GM12878 (cell line): ENCODE measurements at regions not wholly inside any gene's neighbourhood (a gene's known extent, or its start where the extent isn't known, plus 50 kb on each side); places are given as distances from the start of the nearest gene placed in this dataset.

Experiments
- KDM1A ChIP-seq: fragments of 200-600 bp; sonication (generic); IDR thresholded peaks from 2 replicates; pipeline ENCODE4 v1.6.1; 2016; ENCODE audit warnings: borderline replicate concordance
- POLR2AphosphoS5 ChIP-seq: IDR thresholded peaks from 2 replicates; pipeline ENCODE4 v1.6.1; 2011; ENCODE audit warnings: mild to moderate bottlenecking, low read length, inconsistent platforms
- SUPT20H ChIP-seq: IDR thresholded peaks from 2 replicates; pipeline ENCODE4 v1.6.1; 2011; ENCODE audit warnings: low read depth, mild to moderate bottlenecking, low read length, moderate library complexity, borderline replicate concordance; ENCODE audit not compliant: control insufficient read depth
- ZBTB33 ChIP-seq: fragments of 450-650 bp; IDR thresholded peaks from 2 replicates; pipeline ENCODE4 v1.6.1; 2017; ENCODE audit warnings: mild to moderate bottlenecking
- TF ChIP-seq, protein P1 (sequence below), 3 experiments: IDR thresholded peaks in 2 of 3; conservative IDR thresholded peaks in 1 of 3; 2 replicates each; pipeline ENCODE4 v1.5.1; 2011; ENCODE audit warnings: low read depth in 3 of 3, low read length in 3 of 3, mild to moderate bottlenecking in 3 of 3, control low read depth in 2 of 3, moderate library complexity in 2 of 3, inconsistent platforms in 1 of 3, mixed read lengths in 1 of 3; ENCODE audit not compliant: control insufficient read depth in 2 of 3, insufficient read depth in 1 of 3; ENCODE audit errors: extremely low read depth in 1 of 3
- TF ChIP-seq, protein P2 (sequence below): IDR thresholded peaks from 2 replicates; pipeline ENCODE4 v1.6.1; 2012; ENCODE audit warnings: low read depth, low read length, improper control_type of control experiment
- TF ChIP-seq, protein P3 (sequence below): IDR thresholded peaks from 2 replicates; pipeline ENCODE4 v1.6.1; 2012; ENCODE audit warnings: low read depth, low read length, improper control_type of control experiment

GRCh38 chr12:61564466-61564865 is 695.7 kb upstream of the USP15 start:
- TF ChIP-seq, protein P1, sequence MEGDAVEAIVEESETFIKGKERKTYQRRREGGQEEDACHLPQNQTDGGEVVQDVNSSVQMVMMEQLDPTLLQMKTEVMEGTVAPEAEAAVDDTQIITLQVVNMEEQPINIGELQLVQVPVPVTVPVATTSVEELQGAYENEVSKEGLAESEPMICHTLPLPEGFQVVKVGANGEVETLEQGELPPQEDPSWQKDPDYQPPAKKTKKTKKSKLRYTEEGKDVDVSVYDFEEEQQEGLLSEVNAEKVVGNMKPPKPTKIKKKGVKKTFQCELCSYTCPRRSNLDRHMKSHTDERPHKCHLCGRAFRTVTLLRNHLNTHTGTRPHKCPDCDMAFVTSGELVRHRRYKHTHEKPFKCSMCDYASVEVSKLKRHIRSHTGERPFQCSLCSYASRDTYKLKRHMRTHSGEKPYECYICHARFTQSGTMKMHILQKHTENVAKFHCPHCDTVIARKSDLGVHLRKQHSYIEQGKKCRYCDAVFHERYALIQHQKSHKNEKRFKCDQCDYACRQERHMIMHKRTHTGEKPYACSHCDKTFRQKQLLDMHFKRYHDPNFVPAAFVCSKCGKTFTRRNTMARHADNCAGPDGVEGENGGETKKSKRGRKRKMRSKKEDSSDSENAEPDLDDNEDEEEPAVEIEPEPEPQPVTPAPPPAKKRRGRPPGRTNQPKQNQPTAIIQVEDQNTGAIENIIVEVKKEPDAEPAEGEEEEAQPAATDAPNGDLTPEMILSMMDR (IDR thresholded peaks at IDR 0.05 in 2 of 3, conservative IDR thresholded peaks at IDR 0.05 in 1 of 3; ENCODE audit: control insufficient read depth in 2 of 3, extremely low read depth in 1 of 3, insufficient read depth in 1 of 3, low read depth in 3 of 3, low read length in 3 of 3) = no peak
- TF ChIP-seq, protein P2, sequence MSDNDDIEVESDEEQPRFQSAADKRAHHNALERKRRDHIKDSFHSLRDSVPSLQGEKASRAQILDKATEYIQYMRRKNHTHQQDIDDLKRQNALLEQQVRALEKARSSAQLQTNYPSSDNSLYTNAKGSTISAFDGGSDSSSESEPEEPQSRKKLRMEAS = no peak
- TF ChIP-seq, protein P3, sequence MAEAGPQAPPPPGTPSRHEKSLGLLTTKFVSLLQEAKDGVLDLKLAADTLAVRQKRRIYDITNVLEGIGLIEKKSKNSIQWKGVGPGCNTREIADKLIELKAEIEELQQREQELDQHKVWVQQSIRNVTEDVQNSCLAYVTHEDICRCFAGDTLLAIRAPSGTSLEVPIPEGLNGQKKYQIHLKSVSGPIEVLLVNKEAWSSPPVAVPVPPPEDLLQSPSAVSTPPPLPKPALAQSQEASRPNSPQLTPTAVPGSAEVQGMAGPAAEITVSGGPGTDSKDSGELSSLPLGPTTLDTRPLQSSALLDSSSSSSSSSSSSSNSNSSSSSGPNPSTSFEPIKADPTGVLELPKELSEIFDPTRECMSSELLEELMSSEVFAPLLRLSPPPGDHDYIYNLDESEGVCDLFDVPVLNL = no peak
- TF ChIP-seq KDM1A (no peak), ZBTB33 (no peak), SUPT20H (no peak), POLR2AphosphoS5 (no peak)
